CD4-positive, alpha-beta memory T cell (primary cell): ENCODE measurements at regions not wholly inside any gene's neighbourhood (a gene's known extent, or its start where the extent isn't known, plus 50 kb on each side); places are given as distances from the start of the nearest gene placed in this dataset.

Experiments used
- CTCF ChIA-PET: fragments of 350-600 bp; sonication (Branson Sonifier 250); formaldehyde crosslinking; loops from one replicate; lab custom pipeline; 2021; ENCODE audit warnings: inconsistent platforms; ENCODE audit not compliant: partially characterized antibody; lab: Charles Lee
- POLR2A ChIA-PET: fragments of 350-600 bp; sonication (Branson Sonifier 250); formaldehyde crosslinking; loops from one replicate; lab custom pipeline; 2021; ENCODE audit not compliant: partially characterized antibody; lab: Charles Lee
- DNase-seq, 5 donors: peaks; one replicate each; pipeline versions ENCODE4 v3.0.0 to v3.0.0-alpha.2; 2020 to 2022; ENCODE audit warnings: mixed read lengths in 1 of 5
- H3K27ac ChIP-seq: one replicate; pipeline ENCODE4 v1.7.0; 2013; ENCODE audit warnings: low read depth, low read length
- H3K27me3 ChIP-seq: 2 replicates; pipeline ENCODE4 v1.7.0; 2013; ENCODE audit warnings: mild to moderate bottlenecking, low read length, moderate library complexity; ENCODE audit not compliant: insufficient read depth
- H3K36me3 ChIP-seq: 2 replicates; pipeline ENCODE4 v1.7.0; 2013; ENCODE audit warnings: mild to moderate bottlenecking, low read length, moderate library complexity; ENCODE audit not compliant: insufficient read depth
- H3K4me1 ChIP-seq: 2 replicates; pipeline ENCODE4 v1.7.0; 2013; ENCODE audit warnings: mild to moderate bottlenecking, low read length, moderate library complexity; ENCODE audit not compliant: insufficient read depth
- H3K4me3 ChIP-seq, 2 donors: one replicate each; pipeline ENCODE4 v1.7.0; 2013; ENCODE audit warnings: low read length in 2 of 2, mild to moderate bottlenecking in 1 of 2
- H3K9me3 ChIP-seq, 2 donors: one replicate each; pipeline ENCODE4 v1.7.0; 2013; ENCODE audit warnings: low read length in 2 of 2, control low read depth in 1 of 2; ENCODE audit not compliant: control insufficient read depth in 1 of 2
- H3K27ac Mint-ChIP-seq, 7 donors: one replicate each; pipeline ENCODE4 v1.8.0; 2020 to 2021; ENCODE audit warnings: mixed read lengths in 7 of 7, mild to moderate bottlenecking in 6 of 7, inconsistent platforms in 3 of 7, moderate library complexity in 3 of 7
- H3K27me3 Mint-ChIP-seq, 2 donors: one replicate each; pipeline ENCODE4 v1.8.0; 2020 to 2021; ENCODE audit warnings: mixed read lengths in 2 of 2
- H3K36me3 Mint-ChIP-seq, 2 donors: one replicate each; pipeline ENCODE4 v1.8.0; 2020 to 2021; ENCODE audit warnings: mixed read lengths in 2 of 2, inconsistent platforms in 1 of 2, mild to moderate bottlenecking in 1 of 2
- H3K4me1 Mint-ChIP-seq, 4 donors: one replicate each; pipeline ENCODE4 v1.8.0; 2020 to 2021; ENCODE audit warnings: mixed read lengths in 4 of 4, mild to moderate bottlenecking in 1 of 4
- H3K4me3 Mint-ChIP-seq, 8 donors: one replicate each; pipeline ENCODE4 v1.8.0; 2020 to 2021; ENCODE audit warnings: mixed read lengths in 8 of 8, mild to moderate bottlenecking in 7 of 8, moderate library complexity in 6 of 8, inconsistent platforms in 3 of 8
- H3K9me3 Mint-ChIP-seq, 8 donors: one replicate each; pipeline ENCODE4 v1.8.0; 2020 to 2021; ENCODE audit warnings: mixed read lengths in 8 of 8, mild to moderate bottlenecking in 5 of 8, inconsistent platforms in 3 of 8, moderate library complexity in 1 of 8
- intact Hi-C: fragments of 100-400 bp; cut with micrococcal nuclease; formaldehyde crosslinking; loops from one replicate; pipeline ENCODE4 v1.15.1; 2023

DNA sequence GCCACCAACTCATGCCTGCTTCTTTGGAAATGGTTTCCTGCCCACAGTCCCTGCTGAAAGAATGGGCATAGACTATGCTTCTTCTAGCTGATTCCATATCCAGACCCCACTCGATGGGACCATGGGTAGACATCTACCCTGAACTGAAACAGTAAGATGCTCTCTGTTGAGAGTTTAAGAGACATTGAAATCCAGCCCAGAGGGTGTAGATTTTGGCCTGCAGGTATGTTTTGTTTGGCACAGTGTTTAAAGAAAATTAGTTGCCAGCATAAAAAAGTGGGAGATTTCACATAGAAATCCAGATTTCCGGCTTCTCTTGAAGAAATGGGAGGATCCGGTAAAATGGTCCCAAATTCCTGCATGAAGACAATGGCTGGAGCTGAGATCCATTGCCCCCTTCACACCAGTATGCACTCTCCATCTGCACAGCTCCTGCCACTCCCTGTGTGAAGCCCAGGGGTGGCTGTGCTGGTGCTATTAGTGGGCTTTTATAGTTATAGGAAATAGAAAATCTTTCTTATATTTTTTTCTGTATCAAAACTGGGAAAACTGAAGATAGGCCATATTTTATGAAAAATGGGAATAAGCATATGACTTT lies 218.1 kb downstream of the PTEN start:
- Mint-ChIP-seq H3K36me3 (peaks cover 0 to 4% of the 10 kb centered on the region in 2 donors), H3K27me3 (no peaks in the 10 kb centered on the region), H3K27ac (no peak overlapping the region), H3K4me3 (no peak overlapping the region), H3K9me3 (peaks cover 0 to 2% (median 0%) of the 10 kb centered on the region in 8 donors), H3K4me1 (peaks cover 0 to 7% (median 3%) of the 10 kb centered on the region in 4 donors)
- DNase-seq: no peak
- Histone ChIP-seq H3K27ac (no peak overlapping the region), H3K4me3 (no peak overlapping the region), H3K9me3 (no peaks in the 10 kb centered on the region), H3K36me3 (no peaks in the 10 kb centered on the region), H3K4me1 (no peaks in the 10 kb centered on the region), H3K27me3 (no peaks in the 10 kb centered on the region)
- CTCF ChIA-PET: interaction anchor here (0.6 kb wide), 1 partner anchor 235 kb away, joined by 3 read pairs; no protein-coding TSS in a partner anchor
- intact Hi-C loops: no loop called here
- POLR2A ChIA-PET: no interaction called here

DNA sequence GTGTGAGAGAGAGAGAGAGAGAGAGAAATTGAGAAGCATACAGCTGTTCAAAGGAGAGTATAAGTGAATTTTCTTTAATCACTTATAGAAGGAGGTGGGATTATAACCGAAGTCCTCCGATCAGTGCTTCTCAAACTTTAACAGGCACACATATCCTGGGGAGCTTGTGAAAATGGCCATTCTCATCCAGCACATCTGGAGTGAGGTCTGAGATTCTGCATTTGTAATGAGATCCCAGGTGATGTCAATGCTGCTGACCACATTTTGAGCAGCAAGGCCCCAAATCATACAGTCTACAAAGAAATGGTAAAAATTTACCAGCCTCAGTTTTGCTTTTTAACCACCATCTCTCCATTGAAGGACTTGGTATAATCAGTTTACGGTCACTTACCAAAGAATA lies 219.0 kb downstream of the PTEN start:
- Mint-ChIP-seq H3K9me3 (peaks cover 0 to 2% (median 0%) of the 10 kb centered on the region in 8 donors), H3K27me3 (no peaks in the 10 kb centered on the region), H3K4me3 (no peak overlapping the region), H3K36me3 (peaks cover 0 to 4% of the 10 kb centered on the region in 2 donors), H3K27ac (peak overlapping the region in 1 of 7 donors; percentile 1), H3K4me1 (peaks cover 0 to 7% (median 3%) of the 10 kb centered on the region in 4 donors)
- DNase-seq: no peak
- Histone ChIP-seq H3K27ac (no peak overlapping the region), H3K4me1 (no peaks in the 10 kb centered on the region), H3K36me3 (no peaks in the 10 kb centered on the region), H3K4me3 (no peak overlapping the region), H3K9me3 (no peaks in the 10 kb centered on the region), H3K27me3 (no peaks in the 10 kb centered on the region)
- CTCF ChIA-PET: interaction anchor here (0.6 kb wide), 1 partner anchor 236 kb away, joined by 3 read pairs; no protein-coding TSS in a partner anchor
- intact Hi-C loops: no loop called here
- POLR2A ChIA-PET: no interaction called here

DNA sequence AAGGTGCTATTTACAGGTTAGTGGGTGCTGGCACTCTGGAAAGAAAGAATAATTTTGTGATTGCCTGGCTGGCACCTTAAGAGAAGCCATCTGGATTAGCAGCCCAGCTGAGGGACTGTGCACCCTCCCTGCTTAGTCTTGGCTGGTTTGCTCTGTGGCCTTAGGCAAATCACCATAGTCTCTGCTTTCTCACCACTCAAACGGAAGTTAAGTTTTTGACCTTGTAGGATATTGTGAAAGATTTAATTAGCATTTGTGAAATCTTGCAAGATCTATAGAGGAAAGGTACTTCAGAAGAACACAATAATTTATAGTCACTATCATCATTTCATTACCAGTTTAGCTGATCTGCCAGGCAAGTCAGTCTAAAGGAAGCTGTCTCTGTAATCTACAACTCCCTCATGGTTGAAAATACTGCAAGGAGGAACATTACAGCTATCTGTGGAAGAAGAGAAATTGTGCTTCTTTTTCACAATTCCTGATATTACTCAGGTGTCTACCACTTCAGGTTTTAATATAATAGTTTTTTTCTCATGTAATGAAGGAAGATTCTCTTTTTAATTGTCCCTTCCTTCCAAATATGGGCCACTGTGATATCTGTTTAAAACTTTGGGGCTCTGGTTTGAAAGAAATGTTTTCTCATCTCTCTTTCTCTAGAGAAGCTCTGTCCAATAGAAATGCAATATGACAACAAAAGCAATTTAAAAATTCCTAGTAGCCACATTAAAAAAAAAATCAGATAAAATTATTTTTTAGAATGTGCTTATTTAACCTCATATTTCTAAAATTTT lies 219.6 kb downstream of the PTEN start:
- Mint-ChIP-seq H3K4me3 (no peak overlapping the region), H3K4me1 (peaks cover 0 to 7% (median 3%) of the 10 kb centered on the region in 4 donors), H3K27me3 (no peaks in the 10 kb centered on the region), H3K36me3 (peaks cover 0 to 4% of the 10 kb centered on the region in 2 donors), H3K27ac (no peak overlapping the region), H3K9me3 (peaks cover 0 to 2% (median 0%) of the 10 kb centered on the region in 8 donors)
- Histone ChIP-seq H3K36me3 (no peaks in the 10 kb centered on the region), H3K4me3 (no peak overlapping the region), H3K4me1 (no peaks in the 10 kb centered on the region), H3K27me3 (no peaks in the 10 kb centered on the region), H3K9me3 (no peaks in the 10 kb centered on the region), H3K27ac (no peak overlapping the region)
- intact Hi-C loops: no loop called here
- POLR2A ChIA-PET: no interaction called here
- CTCF ChIA-PET: no interaction called here
- no peak for DNase-seq

DNA sequence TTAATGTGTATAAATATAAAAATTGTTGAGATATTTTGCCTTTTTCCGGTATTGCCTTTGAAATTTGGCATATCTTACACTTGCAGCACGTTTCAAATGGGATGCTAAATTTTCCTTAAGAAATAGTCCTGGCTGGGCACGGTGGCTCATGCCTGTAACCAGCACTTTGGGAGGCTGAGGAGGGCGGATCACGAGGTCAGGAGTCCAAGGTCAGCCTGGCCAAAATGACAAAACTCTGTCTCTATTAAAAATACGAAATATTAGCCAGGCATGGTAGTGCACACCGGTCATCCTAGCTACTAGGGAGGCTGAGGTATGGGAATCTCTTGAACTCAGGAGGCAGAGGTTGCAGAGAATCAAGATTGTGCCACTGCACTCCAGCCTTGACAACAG lies 220.2 kb downstream of the PTEN start:
- Histone ChIP-seq H3K9me3 (no peaks in the 10 kb centered on the region), H3K27me3 (no peaks in the 10 kb centered on the region), H3K36me3 (no peaks in the 10 kb centered on the region), H3K4me3 (no peak overlapping the region), H3K27ac (no peak overlapping the region), H3K4me1 (no peaks in the 10 kb centered on the region)
- no peak overlapping the region for H3K4me3 Mint-ChIP-seq
- no peak for DNase-seq
- ChIA-PET CTCF (no interaction called here), POLR2A (no interaction called here)
- intact Hi-C loops: no loop called here
- H3K27ac Mint-ChIP-seq: no peak overlapping the region
- H3K9me3 Mint-ChIP-seq: peaks cover 0 to 2% (median 0%) of the 10 kb centered on the region in 8 donors
- H3K27me3 Mint-ChIP-seq: no peaks in the 10 kb centered on the region
- peaks cover 0 to 7% (median 3%) of the 10 kb centered on the region in 4 donors for H3K4me1 Mint-ChIP-seq
- peaks cover 0 to 4% of the 10 kb centered on the region in 2 donors for H3K36me3 Mint-ChIP-seq

DNA sequence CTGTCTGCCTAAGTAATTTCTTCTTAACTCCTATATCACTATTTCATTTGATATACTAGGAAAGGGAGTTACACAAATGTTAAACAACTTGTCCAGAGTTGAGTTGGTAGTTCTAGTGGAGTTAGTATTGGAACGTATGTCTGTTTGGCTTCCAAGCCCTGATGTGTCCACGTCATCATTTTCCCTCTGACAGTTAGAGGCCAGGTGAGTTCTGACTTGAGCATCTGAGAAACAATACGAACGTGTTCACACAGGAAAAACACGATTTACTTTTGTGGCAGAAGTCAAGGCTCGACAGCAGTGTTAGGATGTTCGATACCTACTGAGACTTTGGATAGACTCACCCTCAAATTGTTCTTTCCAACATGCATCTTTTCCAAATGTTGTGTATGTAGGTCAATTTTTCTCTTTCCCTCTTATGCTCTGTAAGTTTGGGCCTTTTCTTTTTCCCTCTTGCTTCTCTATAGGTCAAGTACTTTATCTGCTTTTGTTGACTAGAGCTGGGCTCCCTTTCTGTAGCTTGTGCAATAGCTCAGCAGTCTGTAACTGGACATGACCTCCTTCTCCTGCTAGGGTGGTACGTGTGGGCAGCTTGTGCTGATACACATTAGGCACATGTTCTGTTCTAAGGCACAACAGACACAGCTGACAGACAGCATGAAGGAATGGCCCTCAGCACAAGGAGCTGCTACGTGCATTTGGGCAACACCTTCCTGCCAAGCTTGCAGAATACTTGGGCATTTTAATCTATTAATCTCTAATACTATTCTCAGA lies 222.9 kb downstream of the PTEN start:
- H3K27me3 Mint-ChIP-seq: no peaks in the 10 kb centered on the region
- CTCF ChIA-PET: interaction anchor here (1.0 kb wide), 1 partner anchor 9 kb away, joined by 3 read pairs; no protein-coding TSS in a partner anchor
- no peak for DNase-seq
- Histone ChIP-seq H3K27me3 (no peaks in the 10 kb centered on the region), H3K9me3 (no peaks in the 10 kb centered on the region), H3K36me3 (no peaks in the 10 kb centered on the region), H3K27ac (no peak overlapping the region), H3K4me1 (peaks cover 19% of the 10 kb centered on the region), H3K4me3 (no peak overlapping the region)
- peaks cover 0 to 4% of the 10 kb centered on the region in 2 donors for H3K36me3 Mint-ChIP-seq
- no peak overlapping the region for H3K27ac Mint-ChIP-seq
- intact Hi-C loops: no loop called here
- POLR2A ChIA-PET: interaction anchor here (1.4 kb wide), 1 partner anchor 224 kb away, joined by 4 read pairs; no protein-coding TSS in a partner anchor
- peaks cover 19 to 23% (median 21%) of the 10 kb centered on the region in 4 donors for H3K4me1 Mint-ChIP-seq
- H3K4me3 Mint-ChIP-seq: no peak overlapping the region
- peaks cover 0 to 4% (median 0%) of the 10 kb centered on the region in 8 donors for H3K9me3 Mint-ChIP-seq

DNA sequence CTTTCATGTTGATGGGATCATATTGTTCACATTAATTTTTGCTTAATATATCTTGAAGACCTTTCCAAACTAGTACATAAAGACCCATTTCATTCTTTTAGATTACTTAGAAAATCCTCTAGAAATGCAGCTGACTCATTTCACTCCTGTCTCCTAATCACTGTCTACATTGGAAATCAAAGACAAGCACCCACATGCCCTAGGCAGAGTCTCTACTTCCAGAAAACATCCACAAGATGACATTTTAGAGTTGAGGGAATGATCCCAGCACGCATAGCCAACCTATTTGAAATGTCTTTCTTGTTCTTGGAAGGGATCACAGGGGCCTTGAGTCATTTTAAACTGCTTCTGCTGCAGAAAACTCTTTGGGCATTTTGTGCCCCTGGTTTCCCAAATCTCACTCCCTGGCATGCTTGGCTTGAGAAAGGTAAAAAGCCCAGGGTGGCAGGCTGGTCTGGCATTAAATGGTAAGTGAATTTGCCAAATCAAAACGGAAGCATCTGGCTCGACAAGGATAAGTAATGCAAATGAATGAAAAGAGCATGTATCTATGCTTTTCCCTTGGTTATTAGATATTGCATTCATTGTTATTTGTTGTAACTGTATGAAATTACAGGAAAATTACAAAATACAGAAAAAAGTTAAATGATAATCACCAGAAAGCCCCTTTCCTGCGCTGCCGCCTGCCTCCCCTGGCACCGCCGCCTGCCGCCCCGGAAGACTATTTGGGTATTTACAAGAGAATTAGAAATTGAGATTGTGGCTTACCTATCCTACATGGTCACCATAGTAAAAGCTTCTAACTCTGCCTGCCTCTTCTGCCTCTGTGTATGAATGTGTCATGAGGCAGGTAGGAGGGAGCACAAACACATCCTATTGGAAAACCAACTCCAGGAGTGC lies 225.3 kb downstream of the PTEN start:
- peaks cover 0 to 4% of the 10 kb centered on the region in 2 donors for H3K36me3 Mint-ChIP-seq

More for the DNA sequence above, 225.3 kb downstream of the PTEN start:
- Histone ChIP-seq H3K9me3 (no peaks in the 10 kb centered on the region), H3K27ac (no peak overlapping the region), H3K4me1 (peaks cover 39% of the 10 kb centered on the region), H3K4me3 (no peak overlapping the region), H3K36me3 (no peaks in the 10 kb centered on the region), H3K27me3 (no peaks in the 10 kb centered on the region)
- no peak for DNase-seq
- H3K4me3 Mint-ChIP-seq: no peak overlapping the region
- H3K9me3 Mint-ChIP-seq: peaks cover 0 to 4% (median 0%) of the 10 kb centered on the region in 8 donors
- peaks cover 33 to 42% (median 38%) of the 10 kb centered on the region in 4 donors for H3K4me1 Mint-ChIP-seq
- H3K27ac Mint-ChIP-seq: peak overlapping the region in 3 of 7 donors; percentile 17 to 47 (median 24)
- intact Hi-C loops: no loop called here
- no peaks in the 10 kb centered on the region for H3K27me3 Mint-ChIP-seq
- POLR2A ChIA-PET: interaction anchor here (0.7 to 4.7 kb wide), 2 partner anchors 22 to 226 kb away, joined by 3 to 66 read pairs; partner anchors contain the start of genes KLLN and PTEN
- CTCF ChIA-PET: no interaction called here
